ENCODE measurements at regions not wholly inside any gene's neighbourhood (a gene's known extent, or its start where the extent isn't known, plus 50 kb on each side); places are given as distances from the start of the nearest gene placed in this dataset.

DNA sequence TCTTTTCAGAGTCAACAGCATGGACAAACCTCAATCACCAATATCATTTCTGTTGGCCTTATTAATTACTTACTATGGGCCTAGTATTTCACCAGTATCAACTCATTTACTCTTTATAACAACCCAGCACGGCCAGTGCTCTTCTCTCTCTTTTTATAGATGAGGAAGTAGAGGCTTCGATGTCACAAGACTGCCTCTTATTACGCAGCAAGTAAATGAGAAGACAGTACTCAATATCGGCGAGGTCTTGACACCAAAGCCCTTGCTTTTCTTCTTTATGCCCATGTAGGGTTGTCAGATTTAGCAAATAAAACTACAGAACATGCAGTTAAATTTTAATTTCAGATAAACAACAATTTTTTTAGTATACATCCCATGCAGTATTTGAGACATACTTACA lies 99.0 kb upstream of the KCNMB2 start:
- no peak for DNase-seq (ENCODE audit: low read depth, low spot score)

DNA sequence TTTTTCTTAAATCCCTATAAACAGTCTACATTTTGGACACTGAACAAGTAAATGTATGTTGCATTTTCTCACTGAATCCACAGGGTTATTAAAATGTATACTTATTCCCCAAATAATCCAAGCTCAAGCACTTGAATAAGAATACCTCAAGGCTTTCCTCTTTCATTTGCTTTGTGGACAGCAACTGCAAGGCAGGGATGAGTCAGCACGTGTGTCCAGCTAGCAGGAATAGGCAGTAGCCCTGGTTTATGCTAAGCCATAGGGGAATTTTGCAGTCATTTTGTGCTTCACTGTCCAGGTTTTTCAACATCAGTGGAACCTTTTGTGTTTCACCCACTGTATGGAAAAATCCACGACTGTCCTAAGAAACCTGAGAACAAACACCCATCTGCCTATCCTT lies 96.7 kb upstream of the KCNMB2 start:
- no peak for DNase-seq (ENCODE audit: low read depth, low spot score)

DNA sequence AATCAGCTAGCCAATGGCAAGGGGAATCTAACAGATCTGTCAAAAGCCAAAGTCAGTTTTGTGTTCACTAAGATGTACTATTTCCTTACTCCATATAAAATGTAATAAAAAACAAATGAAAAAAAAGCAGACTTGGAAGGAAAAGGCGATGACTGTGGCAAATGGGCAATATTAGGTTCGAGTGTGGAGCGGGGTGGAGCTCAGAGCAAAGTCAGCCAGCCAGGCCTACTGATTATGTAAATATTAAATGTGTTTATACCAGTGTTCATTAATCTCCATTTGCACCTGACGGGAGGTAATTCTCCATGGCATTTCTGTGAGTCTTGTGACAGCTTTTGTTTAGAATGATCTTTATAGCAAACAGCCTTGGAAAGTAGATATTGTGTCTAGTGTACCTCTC lies 96.2 kb upstream of the KCNMB2 start:
- DNase-seq (ENCODE audit: low read depth, low spot score) = no peak

DNA sequence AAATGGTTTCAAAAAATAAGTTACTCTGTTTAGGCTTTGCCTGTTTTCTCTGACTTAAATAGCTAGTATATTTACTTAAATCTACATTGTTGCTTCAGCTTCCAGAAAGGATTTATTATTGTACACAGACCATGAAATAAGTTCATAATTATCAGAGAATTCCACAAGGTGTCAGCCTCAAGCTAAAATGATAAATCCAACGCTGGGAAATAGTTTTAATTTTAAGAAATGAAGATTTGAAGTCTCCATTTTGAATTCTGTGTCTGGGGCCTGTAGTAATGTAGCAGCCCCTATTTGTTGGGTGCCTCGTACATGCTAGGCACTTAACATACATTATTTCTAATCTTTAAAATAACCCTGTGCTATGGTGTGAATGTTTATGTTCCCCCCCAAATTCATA lies 92.6 kb upstream of the KCNMB2 start:
- no peak for DNase-seq (ENCODE audit: low read depth, low spot score)

DNA sequence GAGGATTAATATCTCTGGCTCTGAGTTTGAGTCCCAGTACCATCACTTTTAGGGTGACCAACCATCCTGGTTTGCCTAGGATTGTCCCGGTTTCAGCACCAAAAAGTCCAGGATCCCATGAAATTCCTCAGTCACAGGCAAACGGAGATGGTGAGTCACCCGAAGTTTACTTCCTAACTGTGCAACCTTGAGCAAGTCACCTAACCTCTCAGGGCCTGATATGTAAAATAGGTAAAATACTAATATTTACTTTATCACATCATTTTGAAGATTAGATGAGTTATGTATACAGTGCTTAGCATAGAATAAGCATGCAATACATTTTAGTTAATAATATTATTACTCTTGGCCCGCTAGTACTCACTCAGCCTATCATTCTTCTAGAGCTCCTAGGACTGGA lies 91.1 kb upstream of the KCNMB2 start:
- DNase-seq (ENCODE audit: low read depth, low spot score) = no peak

DNA sequence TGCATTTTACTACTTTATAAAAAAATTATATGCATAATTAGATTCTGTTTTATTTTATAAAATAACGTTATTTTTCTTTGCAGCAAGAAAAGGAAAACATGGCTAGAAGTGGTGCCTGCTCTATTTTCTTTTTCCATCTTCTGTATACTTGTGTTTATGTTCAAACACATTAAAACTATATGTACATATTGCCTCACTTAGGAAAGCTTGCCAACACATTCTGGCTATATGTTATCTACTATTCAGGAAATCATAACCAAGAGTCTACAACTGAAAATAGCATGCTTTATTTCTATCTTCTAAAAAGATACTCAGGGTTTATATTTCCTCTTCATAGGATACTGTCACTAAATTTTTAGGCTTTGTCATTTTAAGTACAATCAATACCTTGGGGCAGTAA lies 90.2 kb upstream of the KCNMB2 start:
- no peak for DNase-seq (ENCODE audit: low read depth, low spot score)

DNA sequence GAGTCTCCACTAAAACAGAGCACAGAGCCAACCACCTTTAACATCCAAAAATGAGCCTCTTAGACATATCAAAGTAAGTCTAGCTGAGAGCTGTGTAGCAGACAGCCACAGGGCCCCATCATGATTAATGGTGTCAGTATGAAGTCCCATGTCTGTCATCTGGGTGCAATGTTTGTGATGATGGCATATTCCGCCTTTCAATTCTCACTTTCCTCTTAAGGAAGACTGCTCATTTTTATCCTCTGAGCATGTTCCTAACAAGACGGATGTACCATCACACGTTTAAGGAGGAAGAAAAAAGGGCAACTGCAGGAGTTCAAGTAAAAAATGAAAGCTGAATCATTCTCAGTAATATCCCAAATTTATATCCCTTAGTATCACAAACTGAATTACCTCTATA lies 85.8 kb upstream of the KCNMB2 start:
- DNase-seq (ENCODE audit: low read depth, low spot score) = no peak

DNA sequence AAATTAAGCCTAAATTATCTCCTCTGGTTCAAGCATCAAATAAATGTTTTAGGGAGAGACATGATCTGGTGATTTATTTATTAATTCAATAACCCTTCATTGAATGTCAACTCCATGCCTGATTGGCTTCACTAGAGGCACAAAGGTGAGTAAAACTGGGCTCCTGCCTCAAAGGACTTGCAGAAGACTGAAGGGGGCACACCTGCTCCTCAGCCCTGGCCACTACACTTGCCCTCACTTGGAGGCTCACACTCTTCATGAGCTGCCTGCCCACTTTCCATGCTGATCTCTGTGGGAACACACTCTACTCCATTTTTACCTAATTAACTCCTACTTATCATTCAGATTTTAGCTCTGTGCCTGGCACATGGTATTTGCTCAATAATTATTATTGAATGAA lies 84.4 kb upstream of the KCNMB2 start:
- DNase-seq (ENCODE audit: low read depth, low spot score) = no peak

DNA sequence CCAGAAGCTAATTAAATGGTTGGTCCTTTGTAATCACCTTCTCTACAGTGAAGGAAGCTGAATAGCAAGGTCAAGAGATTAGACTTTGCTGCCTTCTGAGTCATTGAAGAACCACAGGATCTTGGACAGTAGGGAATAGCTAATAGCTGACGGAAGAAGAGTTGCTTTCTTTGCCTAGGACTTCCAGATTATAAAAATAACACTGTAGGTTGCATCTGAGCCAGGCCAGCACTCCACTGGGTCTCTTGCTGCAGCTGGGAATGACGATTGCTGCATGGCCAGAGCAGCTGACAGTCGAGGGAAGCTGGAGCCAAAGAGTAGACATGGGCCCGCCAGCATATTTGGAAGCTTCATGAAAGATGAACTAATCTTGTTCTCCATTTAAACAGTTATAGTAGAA lies 81.5 kb upstream of the KCNMB2 start:
- DNase-seq (ENCODE audit: low read depth, low spot score) = peak; percentile 59

DNA sequence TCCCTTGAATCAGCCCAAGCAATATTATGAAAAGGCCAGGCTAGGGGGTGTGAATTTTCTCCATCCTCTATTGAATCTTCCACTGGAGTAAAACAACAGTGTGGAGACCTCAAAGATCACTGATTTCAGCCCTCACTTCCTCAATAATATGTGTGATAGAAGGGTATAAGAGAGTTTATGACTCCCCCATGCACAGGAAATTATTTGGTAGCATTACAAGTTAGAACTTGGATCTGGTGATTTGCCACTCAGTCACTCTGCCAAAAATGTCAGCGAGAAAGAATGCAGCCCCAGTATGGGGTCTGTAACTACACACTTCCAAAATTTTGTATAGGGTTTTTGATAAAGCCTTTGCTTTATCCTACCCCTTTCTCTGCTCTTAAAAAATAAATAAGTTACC lies 81.0 kb upstream of the KCNMB2 start:
- DNase-seq (ENCODE audit: low read depth, low spot score) = no peak

DNA sequence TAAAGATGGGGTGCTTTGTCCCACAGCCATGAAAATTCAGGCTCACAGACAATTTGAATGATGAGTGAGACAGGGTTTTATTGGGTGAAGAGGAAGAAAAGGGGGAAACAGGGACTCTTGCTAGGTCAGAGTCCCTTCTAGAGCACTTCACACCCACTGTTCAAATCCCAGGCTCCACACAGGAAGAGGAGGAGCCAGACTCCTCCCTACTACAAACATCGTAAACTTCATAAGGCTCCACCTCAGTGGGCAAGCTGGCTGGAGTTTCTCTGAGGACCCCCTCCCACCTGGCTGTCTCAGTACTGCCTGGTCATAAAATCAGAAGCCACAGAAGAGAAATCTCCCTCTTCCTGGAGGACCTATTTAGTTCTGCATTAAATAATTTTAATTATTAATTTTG lies 80.3 kb upstream of the KCNMB2 start:
- DNase-seq (ENCODE audit: low read depth, low spot score) = no peak

DNA sequence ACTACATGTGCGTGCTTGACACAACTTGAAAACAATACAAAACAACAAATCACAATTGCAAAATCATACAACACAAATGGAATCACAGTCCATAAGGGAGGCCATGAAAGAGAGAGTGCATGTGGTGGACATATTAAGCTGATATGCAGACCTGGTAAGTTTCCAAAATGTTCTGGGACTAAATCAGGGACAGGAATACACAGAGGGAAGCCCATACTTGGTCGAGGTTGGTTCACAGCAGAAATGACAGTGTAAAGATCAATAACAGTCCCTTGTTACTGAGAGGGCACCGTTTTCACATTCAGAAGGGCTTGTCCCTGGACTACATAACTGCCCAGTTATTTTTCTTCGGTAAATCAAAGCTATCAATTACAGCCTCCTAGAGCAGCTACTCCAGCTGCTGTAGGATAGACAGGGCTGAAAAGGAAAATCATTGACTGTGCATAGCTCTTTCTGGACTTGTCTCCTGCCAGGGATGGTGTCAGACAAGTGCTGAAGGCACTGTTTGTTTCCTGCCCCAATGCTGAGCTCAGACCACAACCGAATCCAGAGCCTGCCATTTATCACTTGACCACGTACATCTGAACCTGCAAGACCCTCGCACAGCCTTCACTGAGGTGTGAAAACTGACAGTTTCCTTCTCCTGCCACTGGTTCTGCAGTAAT lies 79.5 kb upstream of the KCNMB2 start:
- no peak for DNase-seq (ENCODE audit: low read depth, low spot score)

DNA sequence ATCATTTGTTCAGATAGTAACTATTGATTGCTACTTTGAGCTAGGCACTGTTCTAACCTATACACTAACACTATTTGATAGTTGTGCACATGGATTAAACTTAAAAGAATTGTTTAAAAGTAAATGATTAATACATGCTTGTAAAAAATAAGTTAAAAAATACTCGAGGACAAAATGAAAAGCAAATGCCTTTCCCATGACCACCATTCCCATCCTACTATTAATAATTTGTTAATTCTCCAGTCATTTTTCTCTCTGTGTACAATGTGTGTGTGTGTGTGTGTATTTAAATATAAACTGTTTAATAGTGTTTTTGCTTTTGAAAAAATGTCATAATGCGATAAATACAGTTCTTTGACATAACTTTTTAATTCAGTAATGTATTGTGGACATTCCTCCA lies 78.7 kb upstream of the KCNMB2 start:
- no peak for DNase-seq (ENCODE audit: low read depth, low spot score)

DNA sequence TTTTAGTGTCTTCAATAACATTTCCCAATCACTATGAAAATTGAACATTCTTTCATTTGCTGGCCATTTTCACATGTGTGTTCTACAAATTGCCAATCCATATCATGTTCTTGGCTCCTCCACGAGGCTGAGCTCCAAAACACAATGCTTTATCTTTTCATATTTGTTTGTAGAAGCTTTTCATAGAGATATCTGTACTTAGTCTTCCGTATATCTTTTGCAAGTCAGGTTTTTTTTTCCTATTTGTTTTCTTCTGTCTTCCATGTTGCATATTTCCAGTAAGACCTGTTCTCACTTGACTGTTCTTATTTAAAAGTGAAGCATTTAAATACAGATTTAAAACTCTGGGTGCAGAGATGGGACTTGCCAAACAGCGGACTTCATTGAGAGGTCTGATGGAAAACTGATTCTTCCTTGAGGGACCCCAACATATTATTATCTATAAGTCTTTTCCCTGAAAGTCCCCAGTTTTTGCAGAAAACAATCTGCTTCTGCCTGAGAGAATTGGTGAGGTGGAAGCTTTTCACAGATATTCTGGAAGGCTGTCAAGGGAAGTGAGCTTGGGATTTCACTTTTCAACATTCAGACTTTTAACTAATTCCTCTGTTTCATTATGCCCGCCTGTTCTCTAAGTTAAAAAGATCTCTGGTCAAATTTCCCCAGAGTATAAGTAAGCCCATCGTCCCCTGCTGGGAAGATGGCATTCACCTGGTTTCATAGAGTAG lies 77.8 kb upstream of the KCNMB2 start:
- DNase-seq (ENCODE audit: low read depth, low spot score) = no peak

DNA sequence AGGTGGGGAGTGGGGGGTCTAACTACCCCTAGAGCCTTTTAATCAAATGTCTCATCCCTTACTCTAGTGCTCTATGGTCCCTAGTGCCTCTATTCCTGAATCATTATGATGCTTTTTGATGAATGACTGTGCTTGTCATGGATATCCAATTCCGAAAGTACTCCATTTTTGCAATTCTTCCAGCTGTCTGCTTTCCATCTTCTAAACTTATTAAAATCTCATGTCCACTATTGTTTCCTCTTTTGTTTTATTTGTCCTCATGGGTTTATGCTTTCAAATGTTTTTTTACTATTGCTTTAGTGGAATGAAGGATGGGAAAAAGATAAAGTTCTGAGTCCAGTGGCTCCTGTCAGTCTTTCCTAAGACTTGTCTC lies 77.2 kb upstream of the KCNMB2 start:
- no peak for DNase-seq (ENCODE audit: low read depth, low spot score)

DNA sequence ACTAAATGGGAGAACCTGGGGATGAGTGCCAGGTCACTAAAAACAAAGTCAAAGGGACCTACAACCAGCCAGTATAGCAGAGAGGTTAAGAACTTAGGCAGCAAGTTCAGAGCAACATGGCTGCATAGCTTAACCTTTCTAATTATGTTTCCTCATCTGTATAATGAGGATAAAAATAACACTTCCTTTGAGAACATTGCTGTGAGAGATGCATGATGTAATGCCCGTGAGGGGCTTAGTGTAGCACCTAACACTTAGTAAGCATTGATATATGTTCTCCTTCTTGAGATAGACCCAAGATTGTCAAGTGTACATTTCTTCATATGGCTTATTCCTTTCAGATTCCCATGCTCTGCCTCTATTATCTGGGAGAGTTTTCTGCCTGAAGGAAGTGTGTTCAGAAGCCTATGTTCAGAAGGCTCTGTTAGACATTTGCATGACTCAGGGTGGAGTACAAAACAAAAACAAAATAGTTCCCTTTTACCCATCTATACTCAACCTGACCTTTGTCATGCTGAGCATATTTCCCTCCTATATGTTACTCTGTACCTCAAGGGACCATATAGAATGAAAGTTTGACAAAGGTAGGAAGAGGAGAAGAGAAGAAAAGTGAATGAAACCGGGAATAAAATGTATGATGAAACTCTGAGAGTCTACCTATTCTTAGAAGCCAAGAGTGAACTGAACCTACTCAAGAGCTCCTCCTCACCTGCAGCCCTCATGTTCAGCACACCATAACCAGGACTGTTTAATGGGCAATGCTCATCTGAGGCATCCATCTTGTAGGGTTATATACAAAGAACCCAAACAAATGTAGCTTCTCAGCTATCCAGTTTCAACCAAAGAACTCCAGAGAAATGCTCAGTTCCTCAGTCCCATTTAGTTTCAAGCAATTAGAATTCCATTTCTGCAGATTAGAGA lies 70.7 kb upstream of the KCNMB2 start:
- no peak for DNase-seq (ENCODE audit: low read depth, low spot score)

DNA sequence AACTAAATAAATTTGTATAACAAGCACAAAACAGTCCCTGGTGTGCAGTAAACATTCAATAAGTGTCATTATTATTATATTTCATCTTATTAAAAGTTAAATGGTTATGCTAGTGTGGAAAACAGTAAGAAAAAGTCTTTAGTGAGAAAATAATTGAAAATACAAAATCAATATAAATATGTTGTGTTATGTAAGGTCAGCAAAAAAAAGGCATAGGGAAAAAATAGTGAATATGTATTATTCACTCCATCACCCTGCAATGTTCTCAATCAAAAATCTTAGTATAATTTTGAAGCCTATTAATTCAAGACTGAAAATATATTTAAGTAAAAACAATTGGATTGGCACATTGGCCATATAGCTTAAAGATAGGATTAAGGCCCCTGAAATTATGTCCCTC lies 63.3 kb upstream of the KCNMB2 start:
- no peak for DNase-seq (ENCODE audit: low read depth, low spot score)

DNA sequence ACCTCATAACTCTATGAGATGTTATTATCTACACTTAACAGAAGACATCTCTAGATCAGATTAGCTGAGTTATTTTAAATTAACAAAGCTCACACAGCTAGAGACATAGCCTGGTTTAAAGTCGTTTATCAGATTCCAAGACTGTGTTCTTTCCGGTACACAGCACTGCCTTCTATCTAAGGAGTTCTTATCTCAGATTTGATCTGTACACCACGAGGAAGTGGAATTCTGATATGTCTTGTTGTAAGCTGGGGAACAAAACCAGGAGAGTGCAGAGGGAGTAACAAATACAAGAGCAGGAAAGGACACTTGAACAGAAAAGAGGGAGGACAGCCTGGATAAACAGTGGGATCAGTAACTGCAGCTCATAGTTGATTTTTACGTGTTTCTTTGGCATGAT lies 61.7 kb upstream of the KCNMB2 start:
- no peak for DNase-seq (ENCODE audit: low read depth, low spot score)

DNA sequence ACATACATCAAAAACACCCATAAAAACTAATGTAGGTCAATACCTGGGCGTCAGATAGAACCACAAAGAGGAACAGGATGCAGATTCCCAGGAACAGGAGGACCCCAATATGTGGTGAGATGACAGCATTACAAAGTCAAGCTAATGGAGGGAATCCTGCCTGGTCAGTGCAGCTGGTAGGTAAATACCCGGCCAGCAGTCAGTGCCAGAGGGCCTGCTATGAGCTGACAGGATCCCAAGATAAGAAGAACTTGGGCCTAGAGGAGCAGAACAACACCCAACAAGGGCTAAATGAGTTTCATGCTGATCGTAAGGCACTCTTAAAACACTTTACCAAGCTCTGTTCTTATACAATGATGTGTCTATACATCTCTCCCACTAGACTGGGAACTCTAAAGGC lies 61.2 kb upstream of the KCNMB2 start:
- DNase-seq (ENCODE audit: low read depth, low spot score) = no peak

DNA sequence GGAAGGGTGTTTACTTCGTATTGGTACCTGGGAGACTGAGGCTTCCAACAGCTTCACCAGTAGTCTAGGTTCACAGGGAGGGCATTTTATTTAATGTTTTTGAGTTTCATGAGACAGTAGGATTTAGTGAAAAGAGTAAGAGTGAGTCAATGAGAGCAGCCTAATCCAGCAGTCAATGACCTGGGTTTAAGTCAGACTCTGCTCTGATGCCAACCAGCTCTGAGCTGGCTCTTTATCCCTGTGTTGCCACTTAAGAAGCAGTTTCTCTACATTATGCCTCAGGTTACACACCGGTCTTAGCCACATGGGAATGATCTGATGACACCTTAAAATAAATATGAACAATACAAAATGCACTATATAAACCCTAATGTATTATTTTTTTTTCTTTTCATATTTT lies 59.4 kb upstream of the KCNMB2 start:
- DNase-seq (ENCODE audit: low read depth, low spot score) = no peak

DNA sequence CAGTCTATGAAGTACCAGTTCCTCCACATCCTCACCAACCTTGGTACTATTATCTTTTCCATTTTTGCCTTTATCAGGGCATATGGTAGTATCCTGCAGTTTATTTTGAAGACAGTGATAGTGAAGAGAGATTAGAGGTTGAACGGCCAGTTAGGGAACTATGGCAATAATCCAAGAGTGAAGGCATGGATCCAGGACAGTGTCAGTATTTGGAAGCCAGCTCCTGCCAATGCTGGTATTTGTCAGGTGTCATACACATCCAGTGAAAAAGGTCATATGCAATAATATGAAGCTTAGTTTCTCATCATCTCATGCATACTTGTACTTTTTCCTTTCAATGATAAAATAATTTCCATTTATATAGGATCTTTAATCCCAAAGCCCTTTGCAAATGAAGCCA lies 56.8 kb upstream of the KCNMB2 start:
- no peak for DNase-seq (ENCODE audit: low read depth, low spot score)

DNA sequence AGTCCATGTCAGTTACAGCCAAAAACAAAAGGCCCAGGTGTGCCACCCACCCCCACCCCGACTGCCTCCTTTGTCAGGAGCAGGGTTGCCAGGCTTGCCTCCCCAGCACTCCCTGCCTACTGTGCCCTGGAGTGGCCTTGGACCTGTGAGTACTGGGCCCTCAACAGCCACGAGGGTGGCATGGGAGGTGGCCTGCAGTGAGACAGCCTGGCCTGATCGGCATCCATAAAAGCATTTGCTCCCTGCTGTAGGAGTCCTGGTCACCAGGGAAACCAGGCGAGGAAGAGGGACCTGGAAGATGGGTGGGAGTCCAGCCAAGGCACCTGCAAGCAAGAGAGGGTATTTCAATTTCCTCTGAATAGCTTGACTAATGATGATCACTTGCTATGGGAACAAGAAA lies 56.4 kb upstream of the KCNMB2 start:
- no peak for DNase-seq (ENCODE audit: low read depth, low spot score)

DNA sequence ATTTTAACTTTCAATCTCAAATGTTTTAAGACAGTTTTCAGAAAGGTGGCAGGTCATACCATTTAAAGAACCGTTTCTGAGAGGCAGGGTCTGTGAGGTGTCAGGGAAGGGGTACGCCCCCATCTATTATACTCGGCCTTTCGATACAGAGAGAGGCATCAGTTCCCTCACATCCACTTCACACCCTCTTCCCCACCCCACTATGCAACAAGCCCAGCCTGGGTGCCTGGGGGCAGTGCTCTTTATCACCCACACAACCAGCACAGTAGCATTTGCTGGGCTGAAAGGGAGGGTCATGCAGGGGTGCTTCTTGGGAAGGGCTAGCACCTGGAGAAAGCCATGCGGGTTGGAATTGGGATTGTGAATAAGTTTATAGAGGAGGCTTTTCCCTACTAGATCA lies 56.0 kb upstream of the KCNMB2 start:
- DNase-seq (ENCODE audit: low read depth, low spot score) = no peak
